ENCODE measurements at regions not wholly inside any gene's neighbourhood (a gene's known extent, or its start where the extent isn't known, plus 50 kb on each side); places are given as distances from the start of the nearest gene placed in this dataset.
"Not testable (repeated sequence)": the region's sequence is repeated elsewhere in the genome, so short reads cannot be mapped to it uniquely, and the experiment has no call there.

- H3K4me1 ChIP-seq = no peaks in the 10 kb centered on the region
- no peak overlapping the region for H3K4me3 ChIP-seq
- intact Hi-C loops (cut with DNase I; ENCODE audit: low total_unique reads) = no loop called here
- TF ChIP-seq POLR2A (IDR thresholded peaks at IDR 0.05) (no peak), CTCF (IDR thresholded peaks at IDR 0.05 in 8 of 11, conservative IDR thresholded peaks at IDR 0.05 in 3 of 11) (no peak), POLR2AphosphoS5 (IDR thresholded peaks at IDR 0.05) (no peak)
- H3K9me3 ChIP-seq = peaks cover 0 to 9% (median 0%) of the 10 kb centered on the region in 8 donors
- 67 to 88% (median 77%) methylated on average over 4 of the region's 4 CpGs for WGBS, 5 donors
- no peak overlapping the region for H3K27ac ChIP-seq
- no peak for DNase-seq
- no peaks in the 10 kb centered on the region for H3K36me3 ChIP-seq
- H3K27me3 ChIP-seq (replicated peaks in 1 of 7) = peaks cover 0 to 7% (median 0%) of the 10 kb centered on the region in 7 donors
Observed at GRCh38 chr5:174505621-174506020, 218.8 kb upstream of the MSX2 start.

- H3K4me3 ChIP-seq; H3K27me3 ChIP-seq (replicated peaks in 1 of 7); H3K9me3 ChIP-seq; intact Hi-C loops (cut with DNase I; ENCODE audit: low total_unique reads); H3K36me3 ChIP-seq; DNase-seq; H3K4me1 ChIP-seq; H3K27ac ChIP-seq: not testable (repeated sequence)
- 89 to 93% (median 91%) methylated on average over 11 of the region's 11 CpGs for WGBS, 5 donors
Observed at GRCh38 chr5:174510782-174511453, 213.5 kb upstream of the MSX2 start.

- H3K27ac ChIP-seq = no peak overlapping the region
- DNase-seq = no peak
- H3K27me3 ChIP-seq (replicated peaks in 1 of 7) = peaks cover 0 to 7% (median 0%) of the 10 kb centered on the region in 7 donors
- no peaks in the 10 kb centered on the region for H3K4me1 ChIP-seq
- peaks cover 0 to 5% (median 0%) of the 10 kb centered on the region in 8 donors for H3K9me3 ChIP-seq
- intact Hi-C loops (cut with DNase I; ENCODE audit: low total_unique reads) = no loop called here
- no peaks in the 10 kb centered on the region for H3K36me3 ChIP-seq
- H3K4me3 ChIP-seq = no peak overlapping the region
- WGBS, 5 donors = 76 to 89% (median 79%) methylated on average over 5 of the region's 5 CpGs
- no peak for TF ChIP-seq POLR2A (IDR thresholded peaks at IDR 0.05)
- no peak for TF ChIP-seq POLR2AphosphoS5 (IDR thresholded peaks at IDR 0.05)
- no peak for TF ChIP-seq CTCF (IDR thresholded peaks at IDR 0.05 in 8 of 11, conservative IDR thresholded peaks at IDR 0.05 in 3 of 11)
Observed at GRCh38 chr5:174511714-174512253, 212.6 kb upstream of the MSX2 start.

GRCh38 chr5:174514325-174514724, 210.1 kb upstream of the MSX2 start:
- Histone ChIP-seq H3K27ac (no peak overlapping the region), H3K9me3 (peaks cover 0 to 9% (median 0%) of the 10 kb centered on the region in 8 donors), H3K4me3 (no peak overlapping the region), H3K36me3 (no peaks in the 10 kb centered on the region), H3K27me3 (replicated peaks in 1 of 7) (peaks cover 0 to 7% (median 0%) of the 10 kb centered on the region in 7 donors), H3K4me1 (no peaks in the 10 kb centered on the region)
- intact Hi-C loops (cut with DNase I; ENCODE audit: low total_unique reads) = no loop called here
- no peak for TF ChIP-seq POLR2AphosphoS5 (IDR thresholded peaks at IDR 0.05)
- no peak for TF ChIP-seq CTCF (IDR thresholded peaks at IDR 0.05 in 8 of 11, conservative IDR thresholded peaks at IDR 0.05 in 3 of 11)
- no peak for TF ChIP-seq POLR2A (IDR thresholded peaks at IDR 0.05)
- DNase-seq = no peak
- WGBS, 5 donors = 75 to 85% (median 77%) methylated on average over 4 of the region's 4 CpGs
